Gastroesophageal sphincter (tissue), 4 donors: ENCODE measurements at regions not wholly inside any gene's neighbourhood (a gene's known extent, or its start where the extent isn't known, plus 50 kb on each side); places are given as distances from the start of the nearest gene placed in this dataset.

Source experiments
- ATAC-seq: fragments of 150-250 bp; one replicate; pipeline ENCODE4 v1.9.1; 2016; ENCODE audit warnings: mild to moderate bottlenecking, moderate library complexity
- H3K27ac ChIP-seq, 4 donors: fragments of 200-600 bp; sonication (generic) in 3 of 4; 1 replicate in 3 of 4; 2 replicates in 1 of 4; pipeline ENCODE4 v1.5.1; 2016 to 2019
- H3K27me3 ChIP-seq: fragments of 200-600 bp; sonication (generic); one replicate; pipeline ENCODE4 v1.5.1; 2019
- H3K36me3 ChIP-seq, 2 donors: fragments of 200-600 bp; sonication (generic); one replicate each; pipeline ENCODE4 v1.5.1; 2019; ENCODE audit warnings: control low read depth in 1 of 2
- H3K4me1 ChIP-seq, 3 donors: fragments of 200-600 bp; sonication (generic); 1 replicate in 2 of 3; 2 replicates in 1 of 3; pipeline ENCODE4 v1.5.1; 2016 to 2019; ENCODE audit warnings: control low read depth in 2 of 3
- H3K4me3 ChIP-seq, 2 donors: fragments of 200-600 bp; sonication (generic); one replicate each; pipeline ENCODE4 v1.5.1; 2019; ENCODE audit warnings: mild to moderate bottlenecking in 1 of 2, moderate library complexity in 1 of 2
- H3K9me3 ChIP-seq, 3 donors: fragments of 200-600 bp; sonication (generic); one replicate each; pipeline ENCODE4 v1.5.1; 2017 to 2019; ENCODE audit warnings: control low read depth in 2 of 3
- CTCF ChIP-seq, 4 experiments: fragments of 200-600 bp in 2 of 4; fragments of 450-650 bp in 2 of 4; sonication (generic) in 1 of 4; IDR thresholded peaks; one replicate each; pipeline ENCODE4 v1.5.1; 2017 to 2019; ENCODE audit warnings: antibody characterized with exemption in 4 of 4, mild to moderate bottlenecking in 2 of 4, moderate library complexity in 2 of 4
- EP300 ChIP-seq: sonication (generic); formaldehyde crosslinking; IDR thresholded peaks from one replicate; pipeline ENCODE4 v1.6.1; 2017; ENCODE audit warnings: antibody characterized with exemption, mild to moderate bottlenecking
- POLR2A ChIP-seq, 2 donors: fragments of 450-650 bp; IDR thresholded peaks; one replicate each; pipeline ENCODE4 v1.6.1; 2017; ENCODE audit warnings: antibody characterized with exemption in 2 of 2, mild to moderate bottlenecking in 2 of 2, moderate library complexity in 1 of 2
- POLR2AphosphoS5 ChIP-seq: sonication (generic); formaldehyde crosslinking; IDR thresholded peaks from one replicate; pipeline ENCODE4 v1.6.1; 2017; ENCODE audit warnings: antibody characterized with exemption
- WGBS, 2 donors: methylation state at CpG; one replicate each; pipeline ENCODE4 v1.1.5; 2018; ENCODE audit warnings: low coverage in 1 of 2; 5-methylcytosine and 5-hydroxymethylcytosine counted together

- Histone ChIP-seq H3K27me3 (no peaks in the 10 kb centered on the region), H3K27ac (no peak overlapping the region), H3K4me1 (no peaks in the 10 kb centered on the region), H3K36me3 (no peaks in the 10 kb centered on the region), H3K4me3 (no peak overlapping the region), H3K9me3 (no peaks in the 10 kb centered on the region)
- no peak for ATAC-seq
- no peak for TF ChIP-seq POLR2A (IDR thresholded peaks at IDR 0.05)
- TF ChIP-seq POLR2AphosphoS5: no peak
- TF ChIP-seq EP300: no peak
- TF ChIP-seq CTCF (IDR thresholded peaks at IDR 0.05): no peak
- WGBS, 2 donors: 63 to 83% methylated on average over 6 of the region's 6 CpGs
Observed at GRCh38 chr5:165304193-165304827, 1798.9 kb downstream of the MAT2B start.

DNA sequence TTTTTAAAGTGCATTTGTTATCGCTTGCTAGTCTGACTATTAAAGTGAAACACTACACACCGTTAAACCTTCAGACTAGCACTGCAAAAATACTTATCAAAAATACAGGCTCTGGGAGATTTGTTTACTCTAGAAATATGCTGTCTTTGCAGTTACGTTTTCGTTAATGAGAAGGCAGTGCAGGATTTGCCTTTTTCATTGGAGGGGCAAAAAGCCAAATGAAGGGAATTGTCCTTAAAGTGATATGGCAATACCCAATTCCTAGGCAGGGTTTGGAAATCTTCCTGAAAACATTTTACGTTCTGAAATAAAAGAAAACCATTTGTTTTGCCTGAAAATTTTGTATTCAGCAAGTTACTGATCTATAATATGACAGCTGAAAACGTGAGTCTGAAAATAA is 1800.2 kb downstream of the MAT2B start:
- no peak for ATAC-seq
- H3K27ac ChIP-seq: no peak overlapping the region
- WGBS, 2 donors: 16 to 72% methylated on average over 6 of the region's 6 CpGs
- H3K4me1 ChIP-seq: no peaks in the 10 kb centered on the region
- no peaks in the 10 kb centered on the region for H3K9me3 ChIP-seq
- no peaks in the 10 kb centered on the region for H3K36me3 ChIP-seq
- H3K27me3 ChIP-seq: no peaks in the 10 kb centered on the region
- no peak for TF ChIP-seq POLR2A (IDR thresholded peaks at IDR 0.05)
- H3K4me3 ChIP-seq: no peak overlapping the region

GRCh38 chr5:165309446-165309845 is 1804.0 kb downstream of the MAT2B start:
- no peak overlapping the region for H3K4me3 ChIP-seq
- ATAC-seq: no peak
- no peaks in the 10 kb centered on the region for H3K36me3 ChIP-seq
- no peaks in the 10 kb centered on the region for H3K9me3 ChIP-seq
- no peaks in the 10 kb centered on the region for H3K27me3 ChIP-seq
- WGBS, 2 donors: 83 to 95% methylated on average over 3 of the region's 3 CpGs
- H3K27ac ChIP-seq: no peak overlapping the region
- TF ChIP-seq CTCF (IDR thresholded peaks at IDR 0.05) (no peak), POLR2AphosphoS5 (no peak), POLR2A (IDR thresholded peaks at IDR 0.05) (no peak), EP300 (no peak)
- no peaks in the 10 kb centered on the region for H3K4me1 ChIP-seq

DNA sequence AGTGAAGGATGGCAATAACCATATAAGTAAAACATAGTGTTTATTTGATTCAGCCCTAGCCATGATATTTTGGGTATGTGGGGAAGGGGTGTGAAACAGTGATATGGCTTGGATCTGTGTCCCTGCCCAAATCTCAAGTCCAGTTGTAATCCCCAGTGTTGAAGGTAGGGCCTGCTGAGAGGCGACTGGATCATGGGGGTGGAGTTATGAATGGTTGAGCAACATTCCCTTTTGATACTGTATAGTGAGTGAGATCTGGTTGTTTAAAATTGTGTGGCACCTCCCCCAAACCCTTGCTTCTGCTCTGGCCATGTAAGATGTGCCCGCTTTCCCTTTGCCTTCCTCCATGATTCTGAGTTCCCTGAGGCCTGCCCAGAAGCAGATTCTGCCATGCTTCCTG is 1804.6 kb downstream of the MAT2B start:
- no peaks in the 10 kb centered on the region for H3K9me3 ChIP-seq
- no peaks in the 10 kb centered on the region for H3K36me3 ChIP-seq
- H3K27ac ChIP-seq: no peak overlapping the region
- TF ChIP-seq CTCF (IDR thresholded peaks at IDR 0.05) (no peak), EP300 (no peak), POLR2AphosphoS5 (no peak), POLR2A (IDR thresholded peaks at IDR 0.05) (no peak)
- H3K27me3 ChIP-seq: no peaks in the 10 kb centered on the region
- no peak overlapping the region for H3K4me3 ChIP-seq
- 94% methylated on average over 2 of the region's 2 CpGs; no CpG with 5 or more reads in 1 of the 2 donors for WGBS, 2 donors
- ATAC-seq: no peak
- no peaks in the 10 kb centered on the region for H3K4me1 ChIP-seq

DNA sequence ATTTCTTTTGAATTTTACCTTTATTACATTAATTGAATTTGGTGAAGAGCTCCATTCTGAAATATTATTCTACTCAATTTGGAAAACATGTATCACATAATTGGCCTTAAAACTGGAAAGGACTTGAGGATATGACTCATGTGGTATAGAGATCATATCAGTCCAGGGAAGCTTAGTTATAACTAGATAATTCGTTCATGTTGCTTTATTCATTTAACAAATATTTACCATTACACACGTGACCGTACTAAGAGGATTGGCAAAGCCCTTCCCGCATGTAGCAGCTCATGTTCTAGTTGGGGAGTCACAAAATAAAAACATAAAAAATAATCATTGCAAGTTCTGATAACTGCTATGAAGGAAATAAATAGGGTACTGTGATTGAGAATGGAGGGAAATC is 1816.5 kb downstream of the MAT2B start:
- WGBS, 2 donors: 47 to 67% methylated on average over 2 to 4 of the region's 4 CpGs
- Histone ChIP-seq H3K9me3 (no peaks in the 10 kb centered on the region), H3K4me1 (no peaks in the 10 kb centered on the region), H3K4me3 (no peak overlapping the region), H3K27ac (no peak overlapping the region), H3K36me3 (no peaks in the 10 kb centered on the region), H3K27me3 (no peaks in the 10 kb centered on the region)
- TF ChIP-seq POLR2AphosphoS5 (no peak), POLR2A (IDR thresholded peaks at IDR 0.05) (no peak), CTCF (IDR thresholded peaks at IDR 0.05) (no peak), EP300 (no peak)
- ATAC-seq: no peak
